ENCODE measurements at regions not wholly inside any gene's neighbourhood (a gene's known extent, or its start where the extent isn't known, plus 50 kb on each side); places are given as distances from the start of the nearest gene placed in this dataset.

DNA sequence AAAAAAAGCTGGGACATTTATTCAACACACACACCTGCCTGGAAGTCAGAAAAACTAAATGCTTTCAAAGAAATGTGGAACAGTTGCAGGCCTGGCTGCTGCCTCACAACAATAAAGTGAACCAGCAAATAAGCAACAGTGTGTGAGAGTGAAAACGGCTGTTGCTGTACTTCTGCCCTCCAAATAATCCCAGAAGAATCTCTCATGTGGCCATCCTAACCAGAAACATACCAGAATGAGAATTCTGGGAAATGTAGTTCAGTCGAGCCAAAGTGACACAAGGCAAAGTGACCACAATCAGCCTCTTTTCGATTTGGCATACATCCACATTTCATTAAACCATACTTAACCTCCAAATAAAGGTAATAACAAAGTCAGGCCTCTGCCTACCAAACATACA is 204.5 kb downstream of the SLC7A11 start:
- DNase-seq, result no peak
- in situ Hi-C loops (cut with MboI; ENCODE audit: low pct_unique_long_range_greater_than_20kb, low sequenced_read_pairs), result no loop called here

DNA sequence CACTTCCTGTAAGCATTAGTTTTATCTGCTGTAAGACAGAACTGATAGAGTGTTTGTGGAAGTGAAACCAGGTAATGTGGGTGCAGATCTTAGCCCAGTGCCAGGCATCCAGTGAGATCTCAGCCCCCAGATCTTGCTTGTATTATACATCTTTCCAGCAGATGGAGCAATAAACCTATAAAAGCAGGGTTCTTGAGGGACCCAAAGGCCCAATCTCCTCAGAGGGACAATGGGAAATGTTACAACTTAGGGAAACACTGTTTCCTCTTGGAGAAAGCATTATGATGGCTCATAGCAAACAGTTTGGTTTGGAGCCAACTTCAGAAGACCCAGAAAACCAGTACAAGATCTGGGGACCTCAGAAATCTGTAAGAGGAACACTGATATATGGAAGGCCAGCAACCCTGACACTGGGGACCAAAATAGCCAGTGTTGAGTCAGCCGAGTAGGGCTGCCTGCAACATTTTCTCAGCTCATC is 206.3 kb downstream of the SLC7A11 start:
- DNase-seq, result peak; percentile 55
- in situ Hi-C loops (cut with MboI; ENCODE audit: low pct_unique_long_range_greater_than_20kb, low sequenced_read_pairs), result no loop called here

DNA sequence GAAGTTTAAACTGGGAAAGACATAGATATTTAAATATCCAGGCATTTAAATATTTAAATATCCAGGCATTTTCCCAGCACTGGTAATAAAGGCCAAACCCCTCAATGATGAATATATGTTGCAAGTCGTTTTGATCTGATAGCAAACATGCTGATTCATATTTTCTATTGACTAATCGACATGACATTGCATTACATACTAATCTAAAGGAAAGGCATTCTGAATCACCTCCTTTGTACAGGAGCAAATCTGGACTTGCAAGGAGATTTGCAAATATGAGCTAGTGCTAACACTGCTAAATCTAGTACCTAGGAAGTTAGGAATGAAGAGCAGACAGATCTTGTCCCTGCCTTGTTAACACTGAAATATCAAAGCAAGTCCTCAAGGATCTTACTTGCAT is 207.3 kb downstream of the SLC7A11 start:
- DNase-seq, result no peak
- in situ Hi-C loops (cut with MboI; ENCODE audit: low pct_unique_long_range_greater_than_20kb, low sequenced_read_pairs), result no loop called here

DNA sequence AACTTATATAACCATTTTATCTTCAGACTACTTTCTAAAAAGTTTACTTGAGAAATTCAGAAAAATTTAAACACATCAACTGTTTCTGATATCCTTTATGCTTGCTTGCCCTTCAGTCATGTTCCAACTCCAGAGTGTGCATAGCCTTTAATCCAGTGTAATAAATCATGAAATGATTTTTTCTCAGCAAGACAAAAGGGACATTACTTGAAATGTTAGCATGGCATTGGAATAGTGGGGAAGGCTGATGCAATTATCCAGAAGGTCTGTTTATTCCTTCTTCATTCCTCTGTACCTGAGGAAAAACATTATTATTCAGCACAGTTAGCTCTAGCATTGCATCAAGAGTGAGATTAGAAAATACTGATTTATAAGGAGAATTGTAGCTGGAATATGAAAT is 209.9 kb downstream of the SLC7A11 start:
- DNase-seq, result no peak
- in situ Hi-C loops (cut with MboI; ENCODE audit: low pct_unique_long_range_greater_than_20kb, low sequenced_read_pairs), result no loop called here

DNA sequence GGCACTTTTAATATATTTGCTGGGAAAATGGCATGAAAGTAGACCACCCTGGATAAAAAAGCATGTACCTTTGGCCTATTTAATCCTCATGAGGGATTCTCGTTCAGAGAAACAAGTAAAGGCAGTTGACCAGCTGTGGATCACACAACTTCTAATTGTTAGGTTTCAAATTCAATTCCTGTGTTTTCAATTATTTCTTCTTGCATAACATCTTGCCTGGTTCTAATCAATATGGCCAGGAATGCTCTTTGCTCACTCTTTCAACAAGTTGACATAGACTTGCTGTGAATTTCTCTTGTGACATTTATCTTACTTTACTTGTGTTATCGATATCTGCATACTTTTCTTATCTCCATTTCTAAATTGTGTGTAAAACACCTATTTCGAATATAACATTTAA is 211.8 kb downstream of the SLC7A11 start:
- in situ Hi-C loops (cut with MboI; ENCODE audit: low pct_unique_long_range_greater_than_20kb, low sequenced_read_pairs), result no loop called here
- no peak for DNase-seq

DNA sequence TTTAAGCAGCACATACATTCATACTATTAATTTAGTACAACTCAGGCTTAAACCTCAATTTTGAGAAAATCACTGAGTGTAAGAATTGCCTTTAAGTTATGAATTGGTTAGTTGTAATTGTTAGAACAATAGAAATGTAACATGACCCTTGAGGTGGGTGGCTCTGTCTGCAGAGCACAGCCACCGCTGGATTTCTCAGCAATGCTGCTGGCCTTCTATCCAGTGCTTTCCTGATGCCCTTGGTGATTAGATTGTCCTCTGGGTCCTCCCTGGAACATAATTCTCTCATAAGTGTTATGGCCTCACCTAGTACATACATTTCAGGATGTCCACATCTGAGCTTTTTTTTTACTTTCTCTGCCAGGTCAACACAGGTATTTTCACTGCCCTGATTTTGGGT is 213.2 kb downstream of the SLC7A11 start:
- in situ Hi-C loops (cut with MboI; ENCODE audit: low pct_unique_long_range_greater_than_20kb, low sequenced_read_pairs), result no loop called here
- DNase-seq, result no peak

DNA sequence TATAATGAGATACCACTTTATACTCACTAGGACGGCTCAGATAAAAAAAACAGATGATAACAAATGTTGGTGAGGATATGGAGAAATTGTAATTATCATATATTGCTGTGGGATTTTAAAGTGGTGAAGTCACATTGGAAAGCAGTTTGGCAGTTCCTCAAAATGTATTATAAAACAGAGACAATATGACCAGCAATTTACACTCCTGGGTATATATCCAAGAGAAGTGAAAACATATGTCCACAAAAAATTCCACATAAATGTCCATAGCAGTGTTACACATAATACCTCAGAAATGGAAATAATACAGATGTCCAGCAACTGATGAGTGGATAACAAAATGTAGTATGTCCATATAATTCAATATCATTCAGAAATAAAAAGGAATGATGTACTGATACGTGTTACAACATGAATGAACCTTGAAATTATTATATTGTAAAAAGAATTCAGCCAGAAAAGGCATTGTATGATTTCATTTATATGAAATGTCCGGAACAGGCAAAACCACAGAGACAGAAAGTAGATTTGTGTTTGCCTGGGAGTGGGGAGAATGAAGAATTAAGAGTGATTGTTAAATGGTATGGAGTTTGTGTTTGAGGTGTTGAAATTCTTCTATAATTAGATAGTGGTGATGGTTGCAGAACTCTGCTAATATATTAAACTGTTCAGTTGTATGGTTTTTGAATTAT is 220.9 kb downstream of the SLC7A11 start:
- no peak for DNase-seq
- in situ Hi-C loops (cut with MboI; ENCODE audit: low pct_unique_long_range_greater_than_20kb, low sequenced_read_pairs), result no loop called here

DNA sequence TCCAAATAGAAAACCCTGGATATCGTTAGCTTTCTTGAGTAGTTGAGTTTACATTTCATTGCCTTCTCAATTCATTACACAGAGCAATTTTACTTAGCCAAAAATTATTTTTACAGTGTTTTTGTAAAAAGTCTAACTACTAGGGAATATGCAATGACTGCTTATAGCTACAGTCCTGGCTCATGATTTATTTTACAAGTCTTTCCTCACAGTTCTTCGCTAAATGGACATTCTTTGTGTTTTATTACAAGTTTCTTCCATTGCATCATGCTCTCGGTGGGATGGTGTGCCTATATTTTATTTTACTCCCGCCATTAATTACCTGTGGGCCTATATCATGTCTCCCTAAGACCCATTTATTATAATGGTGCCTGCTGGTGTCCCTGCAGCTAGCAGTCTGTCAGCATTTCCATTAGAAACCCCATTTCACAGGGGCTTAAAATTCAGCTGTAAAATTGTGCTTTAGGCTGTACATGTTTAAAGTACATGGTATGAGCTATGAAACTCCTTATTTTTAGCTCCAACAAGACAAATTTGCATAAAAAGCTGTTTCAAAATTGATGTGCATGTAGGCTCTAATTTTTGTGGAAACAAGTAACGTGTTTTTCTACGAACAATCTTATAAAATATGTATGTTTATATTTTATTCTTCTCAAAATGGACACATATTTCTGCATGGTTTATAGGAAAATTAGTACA is 227.4 kb downstream of the SLC7A11 start:
- DNase-seq, result no peak

DNA sequence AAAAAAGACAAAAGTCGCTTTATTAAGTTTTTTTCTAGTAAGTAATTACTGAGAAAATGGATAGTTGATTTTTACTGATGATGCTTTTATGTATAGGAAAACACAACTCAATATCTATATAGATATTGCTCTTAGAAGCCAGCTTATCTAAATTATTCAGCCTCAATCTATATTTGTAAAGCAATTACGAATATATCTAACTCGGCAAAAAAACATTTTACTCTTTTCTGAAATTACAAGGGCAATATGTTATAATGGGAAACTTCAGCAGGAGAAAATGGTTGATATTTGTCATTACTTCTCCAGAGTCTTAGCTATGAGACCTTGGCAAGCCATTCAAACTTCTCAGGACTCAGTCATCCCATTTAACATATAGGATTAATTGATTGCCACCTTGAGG is 228.5 kb downstream of the SLC7A11 start:
- DNase-seq, result no peak
- in situ Hi-C loops (cut with MboI; ENCODE audit: low pct_unique_long_range_greater_than_20kb, low sequenced_read_pairs), result no loop called here

More for the DNA sequence above, 227.4 kb downstream of the SLC7A11 start:
- in situ Hi-C loops (cut with MboI; ENCODE audit: low pct_unique_long_range_greater_than_20kb, low sequenced_read_pairs), result no loop called here

DNA sequence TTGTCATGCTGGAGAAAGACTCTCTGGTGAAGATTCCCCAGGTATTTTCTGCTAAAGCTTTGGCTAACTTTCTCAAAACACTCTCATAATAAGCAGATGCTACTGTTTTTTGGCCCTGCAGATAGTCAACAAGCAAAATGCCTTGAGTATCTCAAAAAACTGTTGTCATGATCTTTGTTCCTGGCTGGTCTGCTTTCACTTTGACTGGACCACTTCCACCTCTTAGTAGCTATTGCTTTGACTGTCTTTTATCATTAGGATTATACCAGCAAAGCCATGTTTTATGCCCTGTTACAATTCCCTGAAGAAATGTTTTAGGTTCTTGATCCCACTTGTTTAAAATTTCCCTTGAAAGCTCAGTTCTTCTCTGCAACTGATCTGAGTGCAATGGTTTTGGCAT is 231.5 kb downstream of the SLC7A11 start:
- no peak for DNase-seq
- in situ Hi-C loops (cut with MboI; ENCODE audit: low pct_unique_long_range_greater_than_20kb, low sequenced_read_pairs), result no loop called here

DNA sequence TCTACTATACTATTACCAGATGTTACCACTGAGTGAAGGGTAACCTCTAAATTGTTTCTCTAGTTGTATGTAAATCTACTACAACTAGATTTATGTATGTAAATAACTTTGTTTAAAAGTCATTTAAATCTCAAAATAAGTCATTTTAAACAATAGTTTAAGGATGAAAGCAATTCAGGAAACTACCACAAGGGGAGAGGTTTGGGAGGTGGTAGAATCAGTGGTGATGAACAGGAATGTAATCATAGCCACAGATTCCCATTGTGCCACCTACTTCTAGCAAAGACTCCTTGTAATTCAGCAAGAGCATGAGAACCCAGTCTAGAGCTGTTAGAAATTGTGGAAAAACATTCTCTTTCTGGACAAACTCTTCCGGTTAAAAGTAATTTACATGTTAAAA is 234.6 kb downstream of the SLC7A11 start:
- in situ Hi-C loops (cut with MboI; ENCODE audit: low pct_unique_long_range_greater_than_20kb, low sequenced_read_pairs), result no loop called here
- no peak for DNase-seq

DNA sequence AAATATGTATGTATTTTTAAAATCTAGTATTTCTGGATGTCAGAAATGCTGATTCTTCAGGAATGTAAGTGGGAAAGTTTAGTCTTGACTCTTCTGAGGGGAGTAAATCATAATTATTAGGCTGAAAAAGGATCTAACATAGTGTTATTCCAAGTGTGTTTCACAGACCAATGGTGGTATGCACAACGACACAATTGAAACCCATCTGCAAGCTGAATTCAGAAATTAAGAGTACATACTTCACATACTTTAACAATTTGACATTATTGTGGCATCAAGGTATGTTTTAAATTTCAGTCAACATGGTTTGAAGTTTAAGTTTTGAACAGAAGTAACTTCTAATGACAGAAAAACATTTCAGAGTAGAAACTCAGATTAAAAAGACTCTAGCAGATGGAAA is 236.7 kb downstream of the SLC7A11 start:
- no peak for DNase-seq
- in situ Hi-C loops (cut with MboI; ENCODE audit: low pct_unique_long_range_greater_than_20kb, low sequenced_read_pairs), result no loop called here

DNA sequence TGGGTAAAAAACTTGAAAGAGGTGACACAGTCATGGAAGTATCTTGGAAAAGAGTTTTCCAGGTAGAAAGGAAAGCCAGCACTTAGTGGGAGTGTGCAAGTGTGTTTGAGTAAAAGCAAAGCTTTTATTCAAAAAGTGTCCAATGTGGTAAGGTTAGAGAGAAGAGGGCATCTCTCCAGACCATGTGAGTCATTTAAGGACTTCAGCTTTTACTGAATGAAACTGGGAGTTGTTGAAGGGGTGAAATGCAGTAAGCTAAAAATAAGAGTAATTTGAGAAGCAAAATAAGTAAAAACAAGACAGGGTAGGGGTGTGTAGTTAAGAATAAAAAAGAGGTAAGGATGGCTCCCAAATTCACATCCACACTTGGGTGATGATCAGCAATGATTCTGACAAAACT is 238.9 kb downstream of the SLC7A11 start:
- in situ Hi-C loops (cut with MboI; ENCODE audit: low pct_unique_long_range_greater_than_20kb, low sequenced_read_pairs), result no loop called here
- no peak for DNase-seq

DNA sequence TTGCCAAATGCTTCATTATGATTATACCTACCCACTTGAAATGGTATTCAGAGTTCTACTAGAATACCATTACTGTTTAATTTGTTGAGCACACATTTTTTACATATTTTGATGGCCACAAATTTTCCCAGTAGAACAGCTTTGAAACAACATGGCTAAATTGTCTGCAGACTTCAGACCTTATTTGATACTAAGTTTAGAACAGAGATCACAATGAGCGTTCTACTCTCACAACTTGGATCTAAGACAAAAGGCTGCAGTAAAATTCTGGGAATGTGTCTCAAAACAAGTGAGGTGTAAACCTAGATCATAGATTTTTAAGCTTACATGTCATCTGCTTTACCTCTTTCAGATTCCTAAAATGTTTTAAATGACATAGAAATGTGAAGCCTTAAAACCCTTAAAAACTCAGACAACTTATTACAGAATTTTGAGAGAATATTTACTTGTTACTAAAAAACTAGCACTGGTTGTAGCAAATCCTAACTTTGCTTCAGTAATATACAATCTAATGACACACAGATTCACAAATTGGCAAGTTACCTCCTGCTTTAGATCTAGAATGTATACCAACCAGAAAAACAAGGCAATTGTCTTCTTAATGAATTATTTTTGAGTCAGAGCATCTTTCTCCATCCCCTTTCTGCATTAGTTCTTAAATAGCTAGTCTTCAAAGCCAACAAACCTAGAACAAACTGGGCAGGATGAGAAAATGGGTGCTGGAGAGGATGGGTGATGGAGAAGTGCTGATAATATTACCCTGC is 243.3 kb downstream of the SLC7A11 start:
- DNase-seq, result no peak

DNA sequence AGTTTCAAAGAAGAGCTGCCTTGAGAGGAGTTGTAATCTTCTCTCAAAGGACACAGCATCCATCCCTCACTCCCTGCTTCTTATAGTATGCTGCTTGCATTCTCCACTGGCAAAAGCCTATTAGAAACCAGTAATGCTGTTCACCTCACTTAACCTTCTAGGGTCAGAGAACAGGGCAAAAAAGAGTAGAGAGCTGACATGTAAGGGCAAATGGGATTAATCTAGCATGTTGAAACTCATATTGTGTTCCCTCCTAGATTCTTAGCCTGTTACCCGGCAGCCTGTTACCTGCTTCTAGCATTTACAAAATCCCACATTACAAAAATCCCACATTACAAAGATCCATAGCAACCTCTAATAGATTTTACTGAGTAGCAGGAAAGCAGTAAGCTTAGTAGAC is 244.7 kb downstream of the SLC7A11 start:
- DNase-seq, result no peak
- in situ Hi-C loops (cut with MboI; ENCODE audit: low pct_unique_long_range_greater_than_20kb, low sequenced_read_pairs), result no loop called here

More for the DNA sequence above, 243.3 kb downstream of the SLC7A11 start:
- in situ Hi-C loops (cut with MboI; ENCODE audit: low pct_unique_long_range_greater_than_20kb, low sequenced_read_pairs), result no loop called here

DNA sequence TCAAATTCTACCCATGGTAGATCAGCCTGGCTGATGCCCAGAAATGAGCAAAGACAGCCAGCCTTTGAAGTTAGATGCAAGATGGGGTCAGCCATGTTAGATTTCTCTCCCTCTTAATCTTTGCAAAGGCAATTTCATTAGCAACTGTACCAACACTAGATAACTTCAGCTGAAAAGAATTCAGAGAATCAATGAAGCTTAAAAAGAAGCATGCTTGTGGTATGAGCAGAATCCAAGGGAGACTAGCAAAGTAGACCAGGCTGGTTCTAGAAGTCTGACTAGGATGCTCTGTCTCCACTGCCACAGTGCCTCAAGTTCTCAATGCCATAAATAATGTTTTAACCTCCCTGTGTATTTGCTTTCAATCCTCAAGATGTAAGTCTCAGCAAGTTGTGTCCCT is 247.3 kb downstream of the SLC7A11 start:
- no peak for DNase-seq
- in situ Hi-C loops (cut with MboI; ENCODE audit: low pct_unique_long_range_greater_than_20kb, low sequenced_read_pairs), result no loop called here

DNA sequence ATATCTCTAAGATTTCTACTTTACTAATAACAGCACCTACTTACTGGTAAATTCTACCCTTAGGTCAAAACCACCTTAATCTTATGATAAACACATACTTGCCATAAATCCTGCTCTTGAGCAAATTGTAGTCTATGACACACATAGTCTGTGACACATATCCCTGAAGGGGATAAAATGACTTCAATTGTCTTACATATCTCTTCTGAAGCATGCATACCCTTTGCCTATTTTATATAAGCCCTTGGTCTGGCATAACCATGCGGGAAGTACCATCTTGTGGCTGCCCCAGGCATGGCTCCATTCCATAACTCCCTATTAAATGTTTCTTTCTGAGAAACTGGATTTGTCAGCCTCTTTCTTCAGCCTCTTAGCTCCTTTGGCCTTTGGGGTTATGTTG is 248.9 kb downstream of the SLC7A11 start:
- in situ Hi-C loops (cut with MboI; ENCODE audit: low pct_unique_long_range_greater_than_20kb, low sequenced_read_pairs), result no loop called here

DNA sequence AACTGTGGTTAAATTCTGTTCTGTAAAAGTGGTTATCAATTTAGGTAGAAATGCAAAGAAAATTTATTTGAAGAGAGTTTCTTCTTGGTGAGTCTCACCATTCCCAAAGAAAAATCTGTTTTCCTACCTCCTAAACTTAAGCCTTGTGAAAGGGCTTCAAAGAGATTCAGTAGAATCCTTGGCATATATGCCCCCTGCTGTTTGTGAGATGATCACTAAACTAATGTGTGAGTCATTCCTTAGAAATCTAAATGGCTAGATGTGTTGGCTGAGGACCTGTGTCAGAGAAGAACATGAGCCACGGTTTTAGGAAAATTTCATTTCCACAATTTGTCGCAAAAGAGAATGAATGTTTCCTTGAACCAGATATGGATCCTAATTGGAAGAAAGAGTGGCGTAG is 260.9 kb downstream of the SLC7A11 start:
- DNase-seq, result no peak
- in situ Hi-C loops (cut with MboI; ENCODE audit: low pct_unique_long_range_greater_than_20kb, low sequenced_read_pairs), result no loop called here

More for the DNA sequence above, 248.9 kb downstream of the SLC7A11 start:
- DNase-seq, result no peak

DNA sequence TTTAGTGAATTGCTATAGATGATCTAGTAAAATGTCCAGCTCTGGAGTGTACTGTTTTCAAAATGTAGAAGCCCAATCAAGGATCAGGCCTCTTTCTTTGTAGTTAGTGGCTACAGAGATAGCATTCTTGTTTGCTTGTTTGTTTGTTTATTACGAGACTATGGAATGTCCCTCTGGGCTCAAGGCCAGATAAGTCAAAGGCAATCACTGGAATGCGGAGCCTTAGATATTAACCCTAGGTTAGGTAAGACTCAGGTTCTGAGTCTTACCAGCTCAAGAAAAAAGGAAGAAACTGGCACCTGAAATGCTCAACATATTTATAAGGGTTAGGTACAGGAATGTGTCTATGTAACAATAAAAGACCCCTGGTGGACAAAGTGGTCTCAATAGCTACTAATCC is 261.5 kb downstream of the SLC7A11 start:
- in situ Hi-C loops (cut with MboI; ENCODE audit: low pct_unique_long_range_greater_than_20kb, low sequenced_read_pairs), result no loop called here
- no peak for DNase-seq

DNA sequence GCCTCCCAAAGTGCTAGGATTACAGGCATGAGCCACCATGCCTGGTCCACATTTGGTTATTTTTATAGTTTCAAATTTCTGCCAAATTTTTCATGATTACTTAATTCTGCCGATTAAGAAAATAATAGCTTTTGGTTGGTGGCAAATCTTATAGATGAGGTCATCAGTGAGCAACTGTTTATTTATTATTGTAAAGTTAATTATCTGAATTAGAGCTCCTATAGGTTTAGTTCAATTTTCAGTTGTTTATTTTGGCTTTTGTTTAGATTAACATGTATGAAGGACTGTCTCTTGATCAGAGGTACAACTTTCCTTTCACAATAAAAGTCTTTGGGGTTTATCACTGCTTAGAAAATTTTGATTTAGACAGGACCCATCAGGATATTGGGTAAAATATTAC is 262.2 kb downstream of the SLC7A11 start:
- no peak for DNase-seq
- in situ Hi-C loops (cut with MboI; ENCODE audit: low pct_unique_long_range_greater_than_20kb, low sequenced_read_pairs), result no loop called here

Data from KBM-7 (cell line).